GM18909 (cell line): ENCODE measurements at regions not wholly inside any gene's neighbourhood (a gene's known extent, or its start where the extent isn't known, plus 50 kb on each side); places are given as distances from the start of the nearest gene placed in this dataset.

Experiments
- ATAC-seq: cut with Tn5 transposase; IDR thresholded peaks from one replicate; pipeline ENCODE4 v1.9.1; 2021; ENCODE audit warnings: mild to moderate bottlenecking; ENCODE audit not compliant: unreplicated experiment, poor library complexity

GRCh38 chr2:57937456-57937855, 109.2 kb upstream of the VRK2 start:
- no peak for ATAC-seq

DNA sequence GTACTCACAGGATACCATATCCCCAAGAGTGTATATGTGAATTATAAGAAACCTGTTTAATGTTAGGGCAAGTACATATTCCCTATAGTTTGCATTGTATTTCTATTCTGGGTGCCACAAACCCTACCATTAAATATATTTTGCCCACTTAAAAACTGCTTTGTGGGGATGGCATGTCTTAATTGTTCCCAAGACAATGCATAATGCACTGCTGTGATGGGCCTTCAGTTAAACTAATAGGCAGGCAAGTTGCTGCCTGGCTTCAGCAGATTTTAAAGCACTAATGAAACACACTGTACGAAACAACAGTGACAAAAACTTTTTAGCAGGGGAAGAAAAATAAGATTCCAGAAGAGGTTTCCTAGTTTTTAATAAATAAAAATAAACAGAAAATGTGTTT, 104.8 kb upstream of the VRK2 start:
- no peak for ATAC-seq

DNA sequence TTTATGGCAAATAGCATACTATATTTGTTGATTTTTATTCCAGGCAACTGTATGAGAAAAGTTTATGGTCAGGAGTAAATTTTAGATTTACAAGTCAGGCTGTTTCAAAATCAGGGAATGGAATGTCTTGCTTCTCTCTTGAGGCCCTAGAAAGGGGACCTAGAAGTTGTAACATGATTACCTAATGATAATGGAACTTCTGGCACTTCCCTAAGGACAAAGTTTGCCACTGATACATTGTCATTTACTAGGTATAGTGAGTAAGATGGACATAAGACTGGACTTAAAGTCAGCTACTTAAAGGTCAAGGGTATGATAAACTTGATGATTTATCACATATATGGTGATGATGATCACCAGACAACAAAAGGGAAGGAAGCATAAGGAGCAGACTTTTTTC, 103.3 kb upstream of the VRK2 start:
- no peak for ATAC-seq

DNA sequence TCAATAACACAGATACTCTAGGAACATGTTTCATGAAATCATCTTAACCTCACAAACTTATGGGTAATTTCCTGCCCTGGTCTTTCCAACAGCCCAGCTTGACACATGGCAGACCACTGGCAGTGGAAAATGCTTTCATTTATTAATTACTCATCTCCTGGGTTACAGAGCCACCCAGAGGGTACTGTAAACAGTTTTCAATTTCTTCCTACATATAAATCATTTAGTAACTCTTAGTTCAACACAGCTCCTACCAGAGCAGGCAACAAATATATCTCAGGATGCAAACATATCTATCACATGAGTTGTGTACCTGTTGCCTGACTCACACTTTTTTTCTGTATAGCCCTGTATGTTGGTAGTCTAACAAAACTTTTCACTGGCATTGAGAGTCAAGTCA, 99.2 kb upstream of the VRK2 start:
- ATAC-seq = no peak

GRCh38 chr2:57954020-57954419, 92.6 kb upstream of the VRK2 start:
- no peak for ATAC-seq

- no peak for ATAC-seq
These were observed 89.4 kb upstream of the VRK2 start for GRCh38 chr2:57957238-57957637.

DNA sequence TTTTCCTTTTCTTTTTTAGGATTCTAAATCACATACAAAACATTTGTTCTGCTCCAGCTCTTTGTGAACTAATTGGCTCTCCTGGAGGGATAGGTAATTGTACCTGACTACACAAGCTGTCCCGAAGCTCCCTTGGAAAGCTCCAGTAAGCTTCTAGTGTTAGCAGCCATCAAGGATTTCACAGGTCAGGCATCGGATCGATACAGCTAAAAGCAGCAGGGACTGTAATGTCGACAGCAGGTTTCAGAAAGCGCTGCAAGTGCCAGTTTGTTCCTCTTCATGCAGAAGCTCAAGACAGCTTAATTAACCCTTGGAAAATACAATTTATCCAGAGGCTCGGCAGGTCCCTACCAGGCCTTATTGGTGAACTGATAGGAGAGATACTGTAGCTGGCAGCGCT, 87.2 kb upstream of the VRK2 start:
- ATAC-seq = no peak

- ATAC-seq = no peak
These were observed 83.7 kb upstream of the VRK2 start for GRCh38 chr2:57962861-57963260.

- ATAC-seq = no peak
These were observed 81.4 kb upstream of the VRK2 start for GRCh38 chr2:57965219-57965618.

- ATAC-seq = no peak
These were observed 80.6 kb upstream of the VRK2 start for GRCh38 chr2:57965961-57966360.

DNA sequence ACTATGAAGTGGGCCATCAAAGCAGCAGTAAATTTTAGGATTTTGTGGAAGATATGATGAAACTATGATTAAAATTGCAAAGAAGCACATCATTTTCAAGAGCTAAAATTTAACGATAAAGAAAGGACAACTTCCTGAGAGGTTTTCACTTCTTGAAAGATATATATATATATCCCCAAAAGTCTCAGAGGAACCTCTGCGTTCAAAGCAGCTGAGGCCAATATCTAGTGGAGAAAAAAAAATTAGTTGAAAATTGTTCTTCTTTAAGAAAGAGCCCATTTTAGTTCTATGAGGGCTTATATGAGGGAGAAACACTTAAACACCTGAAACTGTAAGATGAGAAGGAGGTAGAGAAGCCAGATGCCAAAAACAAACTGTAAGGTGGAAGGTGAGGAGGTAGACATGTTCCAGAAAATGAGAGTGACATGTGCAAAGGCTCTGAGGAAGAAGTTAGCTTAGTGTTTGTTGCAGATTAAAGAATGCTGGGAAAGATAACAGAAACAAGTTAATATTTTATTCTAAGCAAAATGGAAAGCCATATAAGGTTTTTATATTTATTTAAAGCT, 72.9 kb upstream of the VRK2 start:
- no peak for ATAC-seq

- ATAC-seq = no peak
These were observed 67.4 kb upstream of the VRK2 start for GRCh38 chr2:57979158-57979557.

GRCh38 chr2:57981083-57981768, 65.4 kb upstream of the VRK2 start:
- no peak for ATAC-seq

DNA sequence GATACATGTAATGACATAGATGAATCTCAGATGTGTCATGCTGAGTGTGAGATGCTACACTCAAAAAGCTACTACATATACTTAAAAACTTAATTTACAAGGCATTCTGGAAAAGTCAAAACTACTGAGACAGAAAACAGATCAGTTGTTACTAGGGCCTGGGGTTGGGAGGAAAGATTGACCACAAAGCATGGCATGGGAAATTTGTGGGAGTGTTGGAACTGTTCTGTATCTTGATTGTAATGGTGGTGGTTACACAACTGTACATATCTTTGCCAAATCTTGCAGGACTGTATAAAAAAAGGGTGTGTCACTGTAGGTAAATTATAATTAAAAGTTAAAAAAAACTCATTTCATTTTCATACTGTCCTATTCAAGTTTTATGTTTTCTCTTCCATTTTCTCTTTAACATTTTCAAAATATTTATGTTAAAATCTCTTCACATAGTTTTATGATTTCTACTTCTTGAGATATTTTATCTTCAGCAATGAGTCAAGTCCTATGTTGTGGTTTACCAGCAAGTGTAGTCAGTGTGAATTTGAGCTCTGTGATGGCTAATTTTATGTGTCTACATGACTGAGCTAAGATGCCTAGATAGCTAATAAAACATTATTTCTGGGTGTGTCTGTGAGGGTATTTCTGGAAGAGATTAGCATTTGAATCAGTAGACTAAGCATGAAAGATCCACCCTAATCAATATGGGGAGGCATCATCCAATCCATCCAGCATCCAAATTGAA, 58.6 kb upstream of the VRK2 start:
- ATAC-seq = no peak

DNA sequence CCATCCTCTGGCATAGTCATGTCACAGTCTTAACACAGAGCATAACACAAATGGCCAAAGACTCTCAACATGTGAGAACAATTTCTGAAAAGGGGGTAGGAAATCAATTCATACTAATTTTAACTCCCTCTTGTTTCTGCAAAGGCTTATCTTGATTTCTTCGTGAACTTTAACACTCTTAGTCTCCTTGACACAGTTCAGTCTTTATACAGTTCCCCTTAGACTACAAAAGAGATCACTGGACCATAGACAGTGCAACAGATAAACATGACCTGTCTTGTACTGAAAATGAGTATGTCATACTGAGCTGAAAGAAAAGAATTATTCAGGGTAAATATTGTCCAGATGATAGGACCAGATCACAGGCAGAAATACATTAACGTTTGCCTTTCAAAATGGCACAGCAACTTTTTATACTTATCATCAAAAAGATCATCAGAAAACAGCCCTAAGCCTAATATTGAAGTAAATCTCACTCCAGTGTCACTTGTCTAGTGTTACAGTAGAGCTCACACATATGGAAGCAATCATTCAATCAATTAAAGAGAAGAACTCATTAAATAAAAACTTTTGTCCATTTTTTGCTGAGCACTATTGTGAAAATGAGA, 56.4 kb upstream of the VRK2 start:
- ATAC-seq = peak; percentile 45
